OCI-LY1 (cell line): ENCODE measurements at regions not wholly inside any gene's neighbourhood (a gene's known extent, or its start where the extent isn't known, plus 50 kb on each side); places are given as distances from the start of the nearest gene placed in this dataset.

Source experiments
- H2AFZ ChIP-seq: fragments of 200-600 bp; sonication (generic), shearing (Covaris generic); 2 replicates; pipeline ENCODE4 v1.6.0; 2014; ENCODE audit warnings: antibody characterized with exemption, mild to moderate bottlenecking, low read length
- H3F3A ChIP-seq: fragments of 200-600 bp; sonication (generic), shearing (Covaris generic); 2 replicates; pipeline ENCODE4 v1.6.0; 2014; ENCODE audit warnings: mild to moderate bottlenecking, antibody characterized with exemption, low read length, moderate library complexity; ENCODE audit not compliant: insufficient read depth
- H3K27ac ChIP-seq: fragments of 200-600 bp; sonication (generic); 2 replicates; pipeline ENCODE4 v1.5.1; 2014; ENCODE audit warnings: low read length, mixed run types, mild to moderate bottlenecking, low read depth; ENCODE audit not compliant: poor library complexity, severe bottlenecking
- H3K27me3 ChIP-seq: fragments of 200-600 bp; sonication (generic); 2 replicates; pipeline ENCODE4 v1.6.0; 2014; ENCODE audit warnings: antibody characterized with exemption, mild to moderate bottlenecking, low read length, moderate library complexity; ENCODE audit not compliant: insufficient read depth
- H3K36me3 ChIP-seq: fragments of 200-600 bp; sonication (generic); 2 replicates; pipeline ENCODE4 v1.6.1; 2014; ENCODE audit warnings: mild to moderate bottlenecking, antibody characterized with exemption, low read length, moderate library complexity, mixed read lengths; ENCODE audit not compliant: insufficient read depth
- H3K4me1 ChIP-seq: fragments of 200-600 bp; sonication (generic); 2 replicates; pipeline ENCODE4 v1.5.1; 2014; ENCODE audit warnings: mild to moderate bottlenecking, low read length, moderate library complexity; ENCODE audit not compliant: insufficient read depth, severe bottlenecking
- H3K4me2 ChIP-seq: fragments of 200-600 bp; sonication (generic), shearing (Covaris generic); 2 replicates; pipeline ENCODE4 v1.6.1; 2014; ENCODE audit warnings: low read length
- H3K4me3 ChIP-seq: fragments of 200-600 bp; sonication (generic); 2 replicates; pipeline ENCODE4 v1.5.1; 2014; ENCODE audit warnings: low read length, low read depth, mild to moderate bottlenecking, mixed read lengths; ENCODE audit not compliant: poor library complexity, severe bottlenecking
- H3K79me2 ChIP-seq: fragments of 200-600 bp; shearing (Covaris generic); 2 replicates; pipeline ENCODE4 v1.6.1; 2016; ENCODE audit warnings: mixed run types, low read length, mixed read lengths; ENCODE audit not compliant: insufficient read depth
- H3K9ac ChIP-seq: fragments of 200-600 bp; sonication (generic), shearing (Covaris generic); 2 replicates; pipeline ENCODE4 v1.6.1; 2014; ENCODE audit warnings: mild to moderate bottlenecking, low read length, mixed read lengths
- H3K9me2 ChIP-seq: fragments of 200-600 bp; sonication (generic), shearing (Covaris generic); 2 replicates; pipeline ENCODE4 v1.6.1; 2014; ENCODE audit warnings: low read depth, mild to moderate bottlenecking, low read length, mixed read lengths
- H3K9me3 ChIP-seq: fragments of 200-600 bp; shearing (Covaris generic); 2 replicates; pipeline ENCODE4 v1.6.1; 2014; ENCODE audit warnings: low read length, mixed read lengths
- H4K20me1 ChIP-seq: fragments of 200-600 bp; sonication (generic), shearing (Covaris generic); 2 replicates; pipeline ENCODE4 v1.6.0; 2016; ENCODE audit warnings: mild to moderate bottlenecking, low read length; ENCODE audit not compliant: insufficient read depth
- CTCF ChIP-seq: fragments of 200-600 bp; sonication (generic), shearing (Covaris generic); IDR thresholded peaks from 2 replicates; pipeline ENCODE4 v1.5.1; 2017; ENCODE audit warnings: mild to moderate bottlenecking, antibody characterized with exemption, low read length, moderate library complexity, mixed read lengths
- EZH2 ChIP-seq: fragments of 200-600 bp; sonication (generic), shearing (Covaris generic); IDR thresholded peaks from 2 replicates; pipeline ENCODE4 v1.8.0; 2017; ENCODE audit warnings: borderline replicate concordance, mixed run types, mild to moderate bottlenecking, antibody characterized with exemption, low read length, moderate library complexity, mixed read lengths

GRCh38 chr11:127675581-127675980 is 675.0 kb upstream of the KIRREL3 start:
- no peaks in the 10 kb centered on the region for H3K4me1 ChIP-seq
- H3K9ac ChIP-seq: no peak overlapping the region
- no peaks in the 10 kb centered on the region for H4K20me1 ChIP-seq
- H3K4me3 ChIP-seq: no peak overlapping the region
- H3K36me3 ChIP-seq: no peaks in the 10 kb centered on the region
- H3K9me2 ChIP-seq: no peaks in the 10 kb centered on the region
- no peaks in the 10 kb centered on the region for H3F3A ChIP-seq
- no peak overlapping the region for H3K27ac ChIP-seq
- no peak overlapping the region for H3K4me2 ChIP-seq
- no peaks in the 10 kb centered on the region for H3K27me3 ChIP-seq
- TF ChIP-seq CTCF (no peak), EZH2 (no peak)
- no peaks in the 10 kb centered on the region for H3K79me2 ChIP-seq
- no peak overlapping the region for H2AFZ ChIP-seq
- H3K9me3 ChIP-seq: no peaks in the 10 kb centered on the region

GRCh38 chr11:127674754-127675153 is 674.2 kb upstream of the KIRREL3 start:
- TF ChIP-seq EZH2 (no peak), CTCF (no peak)
- H3K9me2 ChIP-seq: no peaks in the 10 kb centered on the region
- H4K20me1 ChIP-seq: no peaks in the 10 kb centered on the region

GRCh38 chr11:127670374-127671119 is 670.0 kb upstream of the KIRREL3 start:
- H3K4me2 ChIP-seq: no peak overlapping the region
- H2AFZ ChIP-seq: no peak overlapping the region
- H3K27ac ChIP-seq: no peak overlapping the region
- no peaks in the 10 kb centered on the region for H3K79me2 ChIP-seq
- H3K4me3 ChIP-seq: no peak overlapping the region
- no peaks in the 10 kb centered on the region for H3F3A ChIP-seq
- no peaks in the 10 kb centered on the region for H3K9me2 ChIP-seq
- H4K20me1 ChIP-seq: no peaks in the 10 kb centered on the region
- H3K27me3 ChIP-seq: no peaks in the 10 kb centered on the region
- no peaks in the 10 kb centered on the region for H3K36me3 ChIP-seq
- no peak overlapping the region for H3K9ac ChIP-seq
- H3K4me1 ChIP-seq: no peaks in the 10 kb centered on the region
- TF ChIP-seq EZH2 (no peak), CTCF (no peak)
- H3K9me3 ChIP-seq: no peaks in the 10 kb centered on the region

More at GRCh38 chr11:127674754-127675153, 674.2 kb upstream of the KIRREL3 start:
- H3K9me3 ChIP-seq: no peaks in the 10 kb centered on the region
- no peaks in the 10 kb centered on the region for H3K4me1 ChIP-seq
- H3K4me2 ChIP-seq: no peak overlapping the region
- H3K9ac ChIP-seq: no peak overlapping the region
- no peak overlapping the region for H3K27ac ChIP-seq
- H3K27me3 ChIP-seq: no peaks in the 10 kb centered on the region
- no peak overlapping the region for H2AFZ ChIP-seq
- no peak overlapping the region for H3K4me3 ChIP-seq
- H3K36me3 ChIP-seq: no peaks in the 10 kb centered on the region
- no peaks in the 10 kb centered on the region for H3F3A ChIP-seq
- no peaks in the 10 kb centered on the region for H3K79me2 ChIP-seq
